Central memory CD8-positive, alpha-beta T cell (primary cell): ENCODE measurements at regions not wholly inside any gene's neighbourhood (a gene's known extent, or its start where the extent isn't known, plus 50 kb on each side); places are given as distances from the start of the nearest gene placed in this dataset.

ENCODE experiments used
- ATAC-seq: fragments of 150-1000 bp; cut with Tn5 transposase; replicated peaks from 2 replicates; pipeline ENCODE4 v1.10.0; 2022; ENCODE audit warnings: mild to moderate bottlenecking, moderate FRiP score, moderate number of reproducible peaks; ENCODE audit not compliant: poor library complexity, severe bottlenecking; ENCODE audit errors: extremely low read depth
- DNase-seq, 2 donors: peaks; one replicate each; pipeline ENCODE4 v3.0.0; 2021; ENCODE audit warnings: low spot score in 2 of 2
- H3K27ac Mint-ChIP-seq: one replicate; pipeline ENCODE4 v1.8.0; 2022; ENCODE audit warnings: low read depth, mild to moderate bottlenecking, moderate library complexity, mixed read lengths
- H3K27me3 Mint-ChIP-seq: one replicate; pipeline ENCODE4 v1.8.0; 2022; ENCODE audit warnings: mixed read lengths
- H3K36me3 Mint-ChIP-seq: one replicate; pipeline ENCODE4 v1.8.0; 2022; ENCODE audit warnings: mild to moderate bottlenecking, moderate library complexity, mixed read lengths; ENCODE audit not compliant: insufficient read depth
- H3K4me1 Mint-ChIP-seq: one replicate; pipeline ENCODE4 v1.8.0; 2022; ENCODE audit warnings: mixed read lengths
- H3K4me3 Mint-ChIP-seq: one replicate; pipeline ENCODE4 v1.8.0; 2022; ENCODE audit warnings: mild to moderate bottlenecking, moderate library complexity, mixed read lengths
- H3K9me3 Mint-ChIP-seq: one replicate; pipeline ENCODE4 v1.8.0; 2022; ENCODE audit warnings: mixed read lengths

GRCh38 chr2:16587601-16588000 is 78.0 kb downstream of the CYRIA start:
- Mint-ChIP-seq H3K4me1 (no peaks in the 10 kb centered on the region), H3K27me3 (no peaks in the 10 kb centered on the region), H3K27ac (no peak overlapping the region), H3K4me3 (no peak overlapping the region), H3K36me3 (peaks cover 2% of the 10 kb centered on the region), H3K9me3 (no peaks in the 10 kb centered on the region)
- ATAC-seq (no peak), DNase-seq (no peak)

- Mint-ChIP-seq H3K4me3 (no peak overlapping the region), H3K27ac (no peak overlapping the region), H3K9me3 (no peaks in the 10 kb centered on the region), H3K4me1 (no peaks in the 10 kb centered on the region), H3K27me3 (no peaks in the 10 kb centered on the region), H3K36me3 (peaks cover 2% of the 10 kb centered on the region)
- ATAC-seq: no peak
- DNase-seq: no peak
Measured at GRCh38 chr2:16584824-16585540, 80.7 kb downstream of the CYRIA start.

DNA sequence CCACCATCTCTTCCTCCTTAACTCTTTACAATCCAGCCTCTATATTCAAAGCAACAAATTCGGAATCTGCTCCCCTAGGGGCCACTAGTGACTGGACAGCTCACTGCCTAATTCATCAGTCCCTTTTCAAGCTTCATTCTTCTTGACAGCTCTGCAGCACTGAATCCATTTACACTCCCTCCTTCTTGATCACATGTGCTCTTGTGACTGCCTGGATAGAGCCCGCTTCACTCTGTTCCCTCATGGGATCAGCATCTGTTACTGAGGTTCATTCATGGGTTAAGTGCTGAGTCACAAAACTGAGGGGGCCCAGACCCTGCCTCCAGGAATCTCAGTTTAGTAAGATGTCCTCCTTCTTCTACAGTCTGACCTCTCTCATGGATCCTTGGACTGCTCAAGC is 81.5 kb downstream of the CYRIA start:
- no peaks in the 10 kb centered on the region for H3K9me3 Mint-ChIP-seq
- DNase-seq: no peak
- ATAC-seq: no peak
- no peak overlapping the region for H3K27ac Mint-ChIP-seq
- no peaks in the 10 kb centered on the region for H3K27me3 Mint-ChIP-seq
- H3K4me3 Mint-ChIP-seq: no peak overlapping the region
- peaks cover 2% of the 10 kb centered on the region for H3K36me3 Mint-ChIP-seq
- H3K4me1 Mint-ChIP-seq: no peaks in the 10 kb centered on the region

GRCh38 chr2:16581241-16581640 is 84.4 kb downstream of the CYRIA start:
- no peak for DNase-seq
- no peak overlapping the region for H3K27ac Mint-ChIP-seq

DNA sequence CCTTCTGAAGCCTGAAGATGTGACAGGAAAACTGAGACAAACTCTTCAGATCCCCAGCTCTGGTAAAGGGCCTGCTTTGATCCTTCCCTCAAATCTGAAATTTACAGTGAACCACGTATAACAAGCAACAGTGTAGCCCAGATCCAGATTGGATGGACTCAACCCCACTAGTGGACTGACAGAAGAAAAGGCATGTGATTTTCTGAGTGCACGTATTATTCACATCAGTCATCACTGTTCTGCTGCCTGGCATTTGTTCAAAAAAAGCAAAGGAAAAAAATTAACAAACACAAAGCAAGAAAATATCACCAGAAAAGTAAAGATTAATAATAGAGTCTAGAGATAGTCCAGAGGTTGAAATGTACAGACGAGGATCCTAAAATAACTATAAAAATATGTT is 87.6 kb downstream of the CYRIA start:
- no peak for DNase-seq
- no peak overlapping the region for H3K27ac Mint-ChIP-seq
- H3K9me3 Mint-ChIP-seq: no peaks in the 10 kb centered on the region
- ATAC-seq: no peak
- no peaks in the 10 kb centered on the region for H3K36me3 Mint-ChIP-seq
- H3K27me3 Mint-ChIP-seq: no peaks in the 10 kb centered on the region
- H3K4me1 Mint-ChIP-seq: no peaks in the 10 kb centered on the region
- H3K4me3 Mint-ChIP-seq: no peak overlapping the region

More at GRCh38 chr2:16581241-16581640, 84.4 kb downstream of the CYRIA start:
- Mint-ChIP-seq H3K4me1 (no peaks in the 10 kb centered on the region), H3K36me3 (no peaks in the 10 kb centered on the region), H3K27me3 (no peaks in the 10 kb centered on the region), H3K9me3 (no peaks in the 10 kb centered on the region), H3K4me3 (no peak overlapping the region)
- ATAC-seq: no peak

GRCh38 chr2:16570516-16570915 is 95.1 kb downstream of the CYRIA start:
- H3K4me3 Mint-ChIP-seq: no peak overlapping the region
- H3K9me3 Mint-ChIP-seq: no peaks in the 10 kb centered on the region
- no peaks in the 10 kb centered on the region for H3K27me3 Mint-ChIP-seq
- H3K36me3 Mint-ChIP-seq: peaks cover 2% of the 10 kb centered on the region
- no peaks in the 10 kb centered on the region for H3K4me1 Mint-ChIP-seq
- ATAC-seq (no peak), DNase-seq (no peak)
- H3K27ac Mint-ChIP-seq: no peak overlapping the region

GRCh38 chr2:16568998-16569784 is 96.4 kb downstream of the CYRIA start:
- DNase-seq (no peak), ATAC-seq (no peak)
- no peaks in the 10 kb centered on the region for H3K9me3 Mint-ChIP-seq
- H3K36me3 Mint-ChIP-seq: peaks cover 4% of the 10 kb centered on the region
- no peaks in the 10 kb centered on the region for H3K27me3 Mint-ChIP-seq
- no peak overlapping the region for H3K4me3 Mint-ChIP-seq
- H3K27ac Mint-ChIP-seq: no peak overlapping the region
- no peaks in the 10 kb centered on the region for H3K4me1 Mint-ChIP-seq

- H3K36me3 Mint-ChIP-seq: peaks cover 7% of the 10 kb centered on the region
- no peak for DNase-seq
- H3K4me3 Mint-ChIP-seq: no peak overlapping the region
- H3K27ac Mint-ChIP-seq: no peak overlapping the region
- no peaks in the 10 kb centered on the region for H3K27me3 Mint-ChIP-seq
- H3K4me1 Mint-ChIP-seq: no peaks in the 10 kb centered on the region
- ATAC-seq: no peak
- no peaks in the 10 kb centered on the region for H3K9me3 Mint-ChIP-seq
Measured at GRCh38 chr2:16566701-16567100, 98.9 kb downstream of the CYRIA start.

DNA sequence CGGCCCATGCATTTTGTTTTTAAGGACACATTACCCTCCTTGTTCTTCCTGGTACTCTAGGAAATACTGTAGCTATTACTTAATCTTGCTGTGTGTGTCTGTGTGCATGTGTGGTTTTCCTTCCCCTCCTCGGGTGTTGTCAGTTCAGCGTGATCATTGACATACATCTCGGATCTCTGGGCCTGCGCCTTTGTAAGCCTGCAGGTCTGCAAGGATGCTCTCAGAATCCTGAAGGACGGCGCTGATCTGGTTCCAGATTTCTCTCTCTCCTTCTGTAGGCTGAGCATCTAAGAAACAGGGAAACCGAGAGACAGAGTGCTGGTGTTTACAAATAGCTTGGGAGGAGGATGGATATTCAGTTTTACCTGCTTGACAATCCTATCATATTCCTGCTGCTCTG is 100.2 kb downstream of the CYRIA start:
- H3K36me3 Mint-ChIP-seq: peaks cover 7% of the 10 kb centered on the region
- H3K4me1 Mint-ChIP-seq: no peaks in the 10 kb centered on the region
- DNase-seq (no peak), ATAC-seq (no peak)
- H3K27ac Mint-ChIP-seq: no peak overlapping the region
- H3K4me3 Mint-ChIP-seq: no peak overlapping the region
- no peaks in the 10 kb centered on the region for H3K9me3 Mint-ChIP-seq
- no peaks in the 10 kb centered on the region for H3K27me3 Mint-ChIP-seq

- ATAC-seq (no peak), DNase-seq (no peak)
- Mint-ChIP-seq H3K4me1 (no peaks in the 10 kb centered on the region), H3K27me3 (no peaks in the 10 kb centered on the region), H3K9me3 (no peaks in the 10 kb centered on the region), H3K36me3 (peaks cover 13% of the 10 kb centered on the region), H3K27ac (no peak overlapping the region), H3K4me3 (no peak overlapping the region)
Measured at GRCh38 chr2:16561676-16562075, 104.0 kb downstream of the CYRIA start.

GRCh38 chr2:16561251-16561650 is 104.4 kb downstream of the CYRIA start:
- Mint-ChIP-seq H3K4me3 (no peak overlapping the region), H3K27me3 (no peaks in the 10 kb centered on the region), H3K4me1 (no peaks in the 10 kb centered on the region), H3K9me3 (no peaks in the 10 kb centered on the region), H3K27ac (no peak overlapping the region), H3K36me3 (peaks cover 13% of the 10 kb centered on the region)
- ATAC-seq: no peak
- DNase-seq: no peak

DNA sequence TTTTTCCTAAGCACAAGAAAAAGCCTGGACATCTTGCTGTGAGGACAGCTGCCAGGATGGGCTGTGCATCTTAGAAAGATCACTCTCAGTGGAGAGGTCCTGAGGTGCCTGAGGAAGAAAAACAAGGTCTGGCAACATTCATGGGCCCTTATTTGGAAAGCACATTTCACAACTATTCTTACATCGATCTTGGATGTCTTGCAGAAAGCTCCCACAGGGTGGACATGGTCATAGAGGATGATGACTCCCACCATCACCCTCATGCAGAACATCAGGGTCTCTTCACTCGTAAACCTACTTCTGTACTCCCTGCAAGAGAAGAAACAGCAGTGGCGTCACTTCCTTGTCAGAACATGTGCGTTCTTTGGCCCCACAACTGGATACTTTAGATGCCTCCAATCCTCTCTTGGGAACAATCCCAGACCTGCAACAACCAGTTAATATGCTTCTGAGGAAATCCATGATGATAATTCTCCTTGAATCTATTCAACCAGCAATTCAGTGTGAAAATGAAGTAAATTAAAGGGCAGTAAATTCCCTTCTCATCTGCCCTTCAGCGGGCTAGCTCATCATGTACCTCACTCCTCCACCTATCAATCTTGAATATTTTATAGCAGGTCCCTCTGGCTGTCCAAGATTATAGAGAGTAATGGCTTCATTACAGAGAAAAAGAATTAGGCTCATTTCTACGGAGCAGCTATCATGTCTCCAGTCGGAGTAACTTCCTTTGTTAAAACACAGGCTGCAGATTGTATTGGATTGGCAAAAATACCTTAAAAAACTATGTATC is 106.2 kb downstream of the CYRIA start:
- DNase-seq: no peak
- Mint-ChIP-seq H3K36me3 (peaks cover 12% of the 10 kb centered on the region), H3K4me1 (no peaks in the 10 kb centered on the region), H3K9me3 (no peaks in the 10 kb centered on the region), H3K27me3 (no peaks in the 10 kb centered on the region), H3K4me3 (no peak overlapping the region), H3K27ac (no peak overlapping the region)
- no peak for ATAC-seq
